ENCODE measurements at regions not wholly inside any gene's neighbourhood (a gene's known extent, or its start where the extent isn't known, plus 50 kb on each side); places are given as distances from the start of the nearest gene placed in this dataset.

- DNase-seq (ENCODE audit: low spot score) = no peak
Observed at GRCh38 chr7:340979-341694, 51.2 kb downstream of the FOXL3 start.

- DNase-seq (ENCODE audit: low spot score) = no peak
Observed at GRCh38 chr7:341841-342638, 52.1 kb downstream of the FOXL3 start.

- no peak for DNase-seq (ENCODE audit: low spot score)
Observed at GRCh38 chr7:342681-343216, 52.8 kb downstream of the FOXL3 start.

- no peak for DNase-seq (ENCODE audit: low spot score)
Observed at GRCh38 chr7:343227-343822, 53.4 kb downstream of the FOXL3 start.

- no peak for DNase-seq (ENCODE audit: low spot score)
Observed at GRCh38 chr7:343864-344607, 54.1 kb downstream of the FOXL3 start.

GRCh38 chr7:344608-344994 is 54.6 kb downstream of the FOXL3 start:
- no peak for DNase-seq (ENCODE audit: low spot score)

- no peak for DNase-seq (ENCODE audit: low spot score)
Observed at GRCh38 chr7:346116-346898, 56.3 kb downstream of the FOXL3 start.

- no peak for DNase-seq (ENCODE audit: low spot score)
Observed at GRCh38 chr7:347001-347590, 57.1 kb downstream of the FOXL3 start.

GRCh38 chr7:347644-348479 is 57.9 kb downstream of the FOXL3 start:
- no peak for DNase-seq (ENCODE audit: low spot score)

GRCh38 chr7:348480-348844 is 58.5 kb downstream of the FOXL3 start:
- no peak for DNase-seq (ENCODE audit: low spot score)

- no peak for DNase-seq (ENCODE audit: low spot score)
Observed at GRCh38 chr7:348962-349743, 59.2 kb downstream of the FOXL3 start.

- DNase-seq (ENCODE audit: low spot score) = no peak
Observed at GRCh38 chr7:351256-351655, 61.3 kb downstream of the FOXL3 start.

- no peak for DNase-seq (ENCODE audit: low spot score)
Observed at GRCh38 chr7:351681-352480, 61.9 kb downstream of the FOXL3 start.

- no peak for DNase-seq (ENCODE audit: low spot score)
Observed at GRCh38 chr7:353746-354325, 63.9 kb downstream of the FOXL3 start.

- DNase-seq (ENCODE audit: low spot score) = no peak
Observed at GRCh38 chr7:354597-355470, 64.9 kb downstream of the FOXL3 start.

- no peak for DNase-seq (ENCODE audit: low spot score)
Observed at GRCh38 chr7:355568-355967, 65.6 kb downstream of the FOXL3 start.

All from mesenteric fat pad (tissue), 1 donor.